ENCODE measurements at regions not wholly inside any gene's neighbourhood (a gene's known extent, or its start where the extent isn't known, plus 50 kb on each side); places are given as distances from the start of the nearest gene placed in this dataset.
A peak's percentile ranks its signal among the peaks of the same experiment; 100 is the strongest.

- no peak for DNase-seq (ENCODE audit: low spot score)
- intact Hi-C loops (cut with DNase I), result no loop called here
- no peak for ATAC-seq
Measured at GRCh38 chr20:11315525-11315924, 602.2 kb upstream of the BTBD3 start.

GRCh38 chr20:11316244-11316643 is 601.4 kb upstream of the BTBD3 start:
- no peak for ATAC-seq
- intact Hi-C loops (cut with DNase I), result no loop called here
- no peak for DNase-seq (ENCODE audit: low spot score)

- DNase-seq (ENCODE audit: low spot score) (no peak), ATAC-seq (no peak)
- intact Hi-C loops (cut with DNase I), result no loop called here
Measured at GRCh38 chr20:11320033-11320432, 597.7 kb upstream of the BTBD3 start.

- ATAC-seq, result no peak
- intact Hi-C loops (cut with DNase I), result no loop called here
- DNase-seq (ENCODE audit: low spot score), result no peak
Measured at GRCh38 chr20:11323816-11324215, 593.9 kb upstream of the BTBD3 start.

- ATAC-seq, result no peak
- no peak for DNase-seq (ENCODE audit: low spot score)
- intact Hi-C loops (cut with DNase I), result no loop called here
Measured at GRCh38 chr20:11324990-11325389, 592.7 kb upstream of the BTBD3 start.

GRCh38 chr20:11328839-11329238 is 588.9 kb upstream of the BTBD3 start:
- intact Hi-C loops (cut with DNase I), result no loop called here
- ATAC-seq, result no peak
- DNase-seq (ENCODE audit: low spot score), result no peak

GRCh38 chr20:11329271-11329670 is 588.4 kb upstream of the BTBD3 start:
- intact Hi-C loops (cut with DNase I), result no loop called here
- ATAC-seq (no peak), DNase-seq (ENCODE audit: low spot score) (no peak)

- intact Hi-C loops (cut with DNase I), result no loop called here
- DNase-seq (ENCODE audit: low spot score), result no peak
- no peak for ATAC-seq
Measured at GRCh38 chr20:11331096-11331495, 586.6 kb upstream of the BTBD3 start.

- ATAC-seq (no peak), DNase-seq (ENCODE audit: low spot score) (no peak)
- intact Hi-C loops (cut with DNase I), result no loop called here
Measured at GRCh38 chr20:11332381-11332780, 585.3 kb upstream of the BTBD3 start.

- ATAC-seq (no peak), DNase-seq (ENCODE audit: low spot score) (no peak)
- intact Hi-C loops (cut with DNase I), result no loop called here
Measured at GRCh38 chr20:11333634-11334033, 584.1 kb upstream of the BTBD3 start.

- intact Hi-C loops (cut with DNase I), result no loop called here
- DNase-seq (ENCODE audit: low spot score) (no peak), ATAC-seq (no peak)
Measured at GRCh38 chr20:11337361-11338130, 580.1 kb upstream of the BTBD3 start.

GRCh38 chr20:11338496-11339306 is 579.0 kb upstream of the BTBD3 start:
- intact Hi-C loops (cut with DNase I), result no loop called here
- no peak for DNase-seq (ENCODE audit: low spot score)

GRCh38 chr20:11344939-11345338 is 572.8 kb upstream of the BTBD3 start:
- no peak for ATAC-seq
- intact Hi-C loops (cut with DNase I), result no loop called here
- no peak for DNase-seq (ENCODE audit: low spot score)

More at GRCh38 chr20:11338496-11339306, 579.0 kb upstream of the BTBD3 start:
- no peak for ATAC-seq

- intact Hi-C loops (cut with DNase I), result no loop called here
- ATAC-seq, result no peak
- no peak for DNase-seq (ENCODE audit: low spot score)
Measured at GRCh38 chr20:11347738-11348137, 570.0 kb upstream of the BTBD3 start.

- intact Hi-C loops (cut with DNase I), result no loop called here
Measured at GRCh38 chr20:11350126-11351005, 567.3 kb upstream of the BTBD3 start.

GRCh38 chr20:11352041-11352440 is 565.7 kb upstream of the BTBD3 start:
- ATAC-seq, result no peak
- DNase-seq (ENCODE audit: low spot score), result no peak
- intact Hi-C loops (cut with DNase I), result no loop called here

More at GRCh38 chr20:11350126-11351005, 567.3 kb upstream of the BTBD3 start:
- DNase-seq (ENCODE audit: low spot score) (no peak), ATAC-seq (peak; percentile 93)

GRCh38 chr20:11354846-11355245 is 562.8 kb upstream of the BTBD3 start:
- intact Hi-C loops (cut with DNase I), result no loop called here
- ATAC-seq (no peak), DNase-seq (ENCODE audit: low spot score) (no peak)

GRCh38 chr20:11355345-11355744 is 562.3 kb upstream of the BTBD3 start:
- intact Hi-C loops (cut with DNase I), result no loop called here
- ATAC-seq (no peak), DNase-seq (ENCODE audit: low spot score) (no peak)

GRCh38 chr20:11356061-11356460 is 561.6 kb upstream of the BTBD3 start:
- DNase-seq (ENCODE audit: low spot score) (no peak), ATAC-seq (no peak)
- intact Hi-C loops (cut with DNase I), result no loop called here
